ENCODE measurements at regions not wholly inside any gene's neighbourhood (a gene's known extent, or its start where the extent isn't known, plus 50 kb on each side); places are given as distances from the start of the nearest gene placed in this dataset.

GRCh38 chr12:113611652-113612051, 140.0 kb upstream of the LHX5 start:
- TF ChIP-seq CTCF (IDR thresholded peaks at IDR 0.05): no peak
- TF ChIP-seq POLR2A (IDR thresholded peaks at IDR 0.05): no peak
- TF ChIP-seq POLR2AphosphoS5 (IDR thresholded peaks at IDR 0.05): no peak
- no peak for TF ChIP-seq EP300 (IDR thresholded peaks at IDR 0.05)

All from sigmoid colon (tissue), 4 donors.